OCI-LY1 (cell line): ENCODE measurements at regions not wholly inside any gene's neighbourhood (a gene's known extent, or its start where the extent isn't known, plus 50 kb on each side); places are given as distances from the start of the nearest gene placed in this dataset.

Source experiments
- EZH2 ChIP-seq: fragments of 200-600 bp; sonication (generic), shearing (Covaris generic); IDR thresholded peaks from 2 replicates; pipeline ENCODE4 v1.8.0; 2017; ENCODE audit warnings: borderline replicate concordance, mixed run types, mild to moderate bottlenecking, antibody characterized with exemption, low read length, moderate library complexity, mixed read lengths
- TF ChIP-seq, protein P1 (sequence below): fragments of 200-600 bp; sonication (generic), shearing (Covaris generic); IDR thresholded peaks from 2 replicates; pipeline ENCODE4 v1.5.1; 2017; ENCODE audit warnings: mild to moderate bottlenecking, antibody characterized with exemption, low read length, moderate library complexity, mixed read lengths

DNA sequence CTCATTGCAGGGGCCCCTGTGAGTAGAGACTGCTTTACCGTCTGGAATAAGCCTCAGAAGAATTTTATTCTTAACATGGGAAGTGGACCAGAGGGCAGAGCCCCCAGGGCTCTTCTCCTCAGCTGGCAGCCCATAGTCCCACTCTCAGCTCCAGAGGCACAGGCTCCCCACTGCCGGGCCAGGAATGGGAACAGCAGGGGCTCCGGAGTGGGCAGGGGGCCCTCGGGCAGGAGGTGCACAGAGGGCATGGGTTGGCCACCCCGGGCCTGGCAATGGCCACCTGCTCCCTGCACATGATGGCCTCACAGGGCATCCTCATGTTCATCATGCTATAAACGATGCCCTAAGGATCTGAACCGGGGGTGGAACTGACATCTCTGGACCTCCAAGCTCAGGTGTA lies 1469.7 kb downstream of the BRD1 start:
- no peak for TF ChIP-seq EZH2
- TF ChIP-seq, protein P1, sequence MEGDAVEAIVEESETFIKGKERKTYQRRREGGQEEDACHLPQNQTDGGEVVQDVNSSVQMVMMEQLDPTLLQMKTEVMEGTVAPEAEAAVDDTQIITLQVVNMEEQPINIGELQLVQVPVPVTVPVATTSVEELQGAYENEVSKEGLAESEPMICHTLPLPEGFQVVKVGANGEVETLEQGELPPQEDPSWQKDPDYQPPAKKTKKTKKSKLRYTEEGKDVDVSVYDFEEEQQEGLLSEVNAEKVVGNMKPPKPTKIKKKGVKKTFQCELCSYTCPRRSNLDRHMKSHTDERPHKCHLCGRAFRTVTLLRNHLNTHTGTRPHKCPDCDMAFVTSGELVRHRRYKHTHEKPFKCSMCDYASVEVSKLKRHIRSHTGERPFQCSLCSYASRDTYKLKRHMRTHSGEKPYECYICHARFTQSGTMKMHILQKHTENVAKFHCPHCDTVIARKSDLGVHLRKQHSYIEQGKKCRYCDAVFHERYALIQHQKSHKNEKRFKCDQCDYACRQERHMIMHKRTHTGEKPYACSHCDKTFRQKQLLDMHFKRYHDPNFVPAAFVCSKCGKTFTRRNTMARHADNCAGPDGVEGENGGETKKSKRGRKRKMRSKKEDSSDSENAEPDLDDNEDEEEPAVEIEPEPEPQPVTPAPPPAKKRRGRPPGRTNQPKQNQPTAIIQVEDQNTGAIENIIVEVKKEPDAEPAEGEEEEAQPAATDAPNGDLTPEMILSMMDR = no peak
